ENCODE measurements at regions not wholly inside any gene's neighbourhood (a gene's known extent, or its start where the extent isn't known, plus 50 kb on each side); places are given as distances from the start of the nearest gene placed in this dataset.
A peak's percentile ranks its signal among the peaks of the same experiment; 100 is the strongest.
"Not testable (repeated sequence)": the region's sequence is repeated elsewhere in the genome, so short reads cannot be mapped to it uniquely, and the experiment has no call there.

DNA sequence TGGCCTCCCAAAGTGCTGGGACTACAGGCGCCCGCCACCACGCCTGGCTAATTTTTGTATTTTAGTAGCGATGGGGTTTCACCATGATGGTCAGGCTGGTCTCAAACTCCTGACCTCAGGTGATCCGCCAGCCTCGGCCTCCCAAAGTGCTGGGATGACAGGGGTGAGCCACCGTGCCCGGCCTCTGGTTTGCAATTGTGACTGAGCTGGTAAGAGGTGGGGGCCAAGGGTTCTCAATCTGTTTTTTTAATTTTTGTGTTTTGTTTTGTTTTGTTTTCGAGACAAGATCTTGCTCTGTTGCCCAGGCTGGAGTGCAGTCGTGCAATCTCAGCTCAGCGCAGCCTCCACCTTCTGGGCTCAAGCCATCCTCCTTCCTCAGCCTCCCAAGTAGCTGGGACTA is 196.2 kb downstream of the CRLF2 start:
- not testable (repeated sequence) for DNase-seq (ENCODE audit: low read depth in 2 of 2)

DNA sequence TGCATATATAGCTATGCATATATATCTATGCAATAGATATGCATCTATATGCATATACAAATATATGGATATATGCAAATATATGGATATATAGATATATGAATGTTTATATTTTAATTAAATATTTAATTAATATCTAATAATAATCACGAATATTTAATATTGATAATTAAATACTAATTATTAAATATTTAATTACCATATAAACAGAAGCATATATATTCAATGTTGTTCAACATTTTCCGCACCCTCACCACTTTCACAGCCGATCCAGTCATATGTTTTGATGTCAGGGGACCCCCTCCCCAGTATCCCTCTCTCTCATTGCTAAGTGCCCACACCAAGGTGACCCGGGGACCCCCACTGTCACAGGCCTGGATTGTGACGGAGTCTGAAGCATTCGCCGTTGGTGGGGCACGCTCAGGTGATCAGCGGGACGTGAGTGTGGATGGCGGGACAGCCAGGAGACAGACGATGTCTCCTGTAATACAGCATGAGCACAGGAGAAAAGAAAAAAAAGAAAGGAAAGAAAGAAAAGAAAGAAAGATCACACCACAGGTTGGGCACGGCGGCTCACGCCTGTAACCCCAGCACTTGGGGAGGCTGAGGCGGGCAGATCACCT is 199.7 kb downstream of the CRLF2 start:
- DNase-seq (ENCODE audit: low read depth in 2 of 2) = no peak

GRCh38 chrX:1011691-1012283 is 200.7 kb downstream of the CRLF2 start:
- DNase-seq (ENCODE audit: low read depth in 2 of 2) = no peak

DNA sequence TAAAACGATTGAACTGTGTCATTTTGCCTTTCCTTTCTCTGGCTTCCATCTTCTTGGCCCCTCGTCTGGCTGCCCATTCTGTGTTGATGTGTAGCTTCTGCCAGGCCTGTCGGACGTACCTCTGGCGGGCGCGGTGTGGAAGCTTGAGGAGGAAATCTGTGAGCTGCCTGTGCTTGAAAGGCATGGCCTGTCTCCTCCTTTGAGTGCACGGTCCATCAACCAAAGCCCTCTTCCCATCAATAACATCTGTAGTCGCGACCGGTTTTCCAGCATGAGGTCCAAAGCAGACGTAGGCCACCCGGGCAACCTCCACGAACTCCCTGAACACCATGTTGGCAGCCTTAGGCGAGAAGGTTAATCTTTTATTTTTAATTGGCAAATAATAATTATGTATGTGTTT is 202.7 kb downstream of the CRLF2 start:
- DNase-seq (ENCODE audit: low read depth in 2 of 2) = no peak

DNA sequence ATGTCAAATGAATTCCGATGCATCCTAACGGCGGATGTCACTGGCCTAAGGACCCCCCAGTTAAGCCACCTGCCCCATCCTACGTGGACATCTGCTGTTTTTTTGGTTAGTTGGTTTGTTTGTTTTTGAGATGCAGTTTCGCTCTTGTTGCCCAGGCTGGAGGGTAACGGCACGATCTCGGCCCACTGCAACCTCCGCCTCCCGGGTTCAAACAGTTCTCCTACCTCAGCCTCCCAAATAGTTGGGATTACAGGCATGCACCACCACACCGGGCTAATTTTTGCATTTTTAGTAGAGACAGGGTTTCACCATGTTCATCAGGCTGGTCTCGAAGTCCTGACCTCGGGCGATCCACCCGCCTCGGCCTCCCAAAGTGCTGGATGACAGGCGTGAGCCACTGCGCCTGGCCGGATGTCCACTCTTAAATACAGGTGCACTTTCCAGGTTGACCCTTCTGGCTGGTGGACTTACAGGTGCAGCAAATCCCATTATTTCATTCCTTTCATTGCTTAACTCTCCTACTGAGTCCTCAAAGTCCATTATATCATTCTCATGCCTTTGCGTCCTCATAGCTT is 206.2 kb downstream of the CRLF2 start:
- DNase-seq (ENCODE audit: low read depth in 2 of 2) = no peak

DNA sequence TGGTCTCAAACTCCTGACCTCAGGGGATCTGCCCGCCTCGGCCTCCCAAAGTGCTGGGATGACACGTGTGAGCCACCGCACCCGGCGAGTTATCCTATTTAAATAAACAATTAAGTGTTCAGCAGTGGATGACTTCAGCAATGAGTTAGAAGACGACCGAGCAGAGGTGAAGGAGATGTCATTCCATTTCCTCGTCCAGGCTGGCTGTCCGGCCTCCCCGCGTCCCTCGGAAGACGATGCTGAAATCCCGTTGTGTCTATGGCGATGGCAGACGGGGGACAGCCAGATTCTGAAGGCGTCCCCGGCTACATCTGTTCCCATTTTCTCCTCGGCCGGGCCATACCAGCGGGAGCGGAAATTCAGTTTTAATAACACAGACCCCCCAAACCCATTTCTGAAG is 209.8 kb downstream of the CRLF2 start:
- DNase-seq (ENCODE audit: low read depth in 2 of 2) = no peak

DNA sequence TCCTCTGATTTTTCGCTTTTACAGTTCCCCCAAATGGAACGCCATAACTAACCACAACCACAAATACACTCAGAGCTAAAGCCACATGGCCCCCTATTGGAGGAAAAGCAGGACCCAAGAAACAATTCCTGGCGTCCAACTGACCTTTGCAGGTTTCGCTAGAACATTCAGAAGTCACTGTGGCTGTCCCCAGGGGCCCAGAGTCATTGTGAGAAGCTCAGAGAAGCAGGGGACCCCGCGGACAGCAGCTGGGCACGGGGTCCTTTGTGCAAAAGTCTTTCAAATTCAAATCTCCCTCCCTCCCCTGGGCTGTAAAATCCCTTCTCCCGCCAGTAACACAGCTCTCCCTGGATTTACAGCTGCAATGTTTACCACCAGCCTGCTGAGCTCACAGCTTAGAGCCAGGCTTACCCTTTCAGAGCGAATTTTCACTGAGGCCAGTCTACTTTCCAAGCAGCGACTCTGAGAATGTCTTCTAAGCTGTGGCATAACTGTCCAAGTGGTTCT is 214.8 kb downstream of the CRLF2 start:
- no peak for DNase-seq (ENCODE audit: low read depth in 2 of 2)

DNA sequence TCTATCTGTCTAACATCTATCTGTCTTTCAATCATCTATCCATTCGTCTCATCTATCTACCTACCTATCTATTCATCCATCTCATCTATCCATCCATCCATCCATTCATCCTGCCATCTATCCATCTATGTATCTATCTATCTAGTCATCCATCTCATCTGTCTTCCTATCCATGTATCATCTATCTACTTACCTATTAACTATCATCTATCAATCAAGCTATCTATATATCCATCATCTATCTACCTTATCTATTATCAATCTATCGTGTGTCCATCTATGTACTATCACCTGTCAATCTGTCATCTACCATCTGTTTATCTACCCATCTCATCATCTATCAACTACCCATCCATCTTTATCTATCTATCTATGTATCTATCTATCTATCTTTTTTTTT is 217.7 kb downstream of the CRLF2 start:
- DNase-seq (ENCODE audit: low read depth in 2 of 2) = no peak

GRCh38 chrX:989959-990510 is 222.4 kb downstream of the CRLF2 start:
- DNase-seq (ENCODE audit: low read depth in 2 of 2) = peak in 1 of 2 donors; percentile 18

GRCh38 chrX:988530-988929 is 223.9 kb downstream of the CRLF2 start:
- not testable (repeated sequence) for DNase-seq (ENCODE audit: low read depth in 2 of 2)

GRCh38 chrX:981791-982626 is 230.4 kb downstream of the CRLF2 start:
- no peak for DNase-seq (ENCODE audit: low read depth in 2 of 2)

- DNase-seq (ENCODE audit: low read depth in 2 of 2) = no peak
Measured at GRCh38 chrX:980587-981235, 231.7 kb downstream of the CRLF2 start.

GRCh38 chrX:979127-979526 is 233.3 kb downstream of the CRLF2 start:
- not testable (repeated sequence) for DNase-seq (ENCODE audit: low read depth in 2 of 2)

- DNase-seq (ENCODE audit: low read depth in 2 of 2) = no peak
Measured at GRCh38 chrX:973010-973632, 239.3 kb downstream of the CRLF2 start.

DNA sequence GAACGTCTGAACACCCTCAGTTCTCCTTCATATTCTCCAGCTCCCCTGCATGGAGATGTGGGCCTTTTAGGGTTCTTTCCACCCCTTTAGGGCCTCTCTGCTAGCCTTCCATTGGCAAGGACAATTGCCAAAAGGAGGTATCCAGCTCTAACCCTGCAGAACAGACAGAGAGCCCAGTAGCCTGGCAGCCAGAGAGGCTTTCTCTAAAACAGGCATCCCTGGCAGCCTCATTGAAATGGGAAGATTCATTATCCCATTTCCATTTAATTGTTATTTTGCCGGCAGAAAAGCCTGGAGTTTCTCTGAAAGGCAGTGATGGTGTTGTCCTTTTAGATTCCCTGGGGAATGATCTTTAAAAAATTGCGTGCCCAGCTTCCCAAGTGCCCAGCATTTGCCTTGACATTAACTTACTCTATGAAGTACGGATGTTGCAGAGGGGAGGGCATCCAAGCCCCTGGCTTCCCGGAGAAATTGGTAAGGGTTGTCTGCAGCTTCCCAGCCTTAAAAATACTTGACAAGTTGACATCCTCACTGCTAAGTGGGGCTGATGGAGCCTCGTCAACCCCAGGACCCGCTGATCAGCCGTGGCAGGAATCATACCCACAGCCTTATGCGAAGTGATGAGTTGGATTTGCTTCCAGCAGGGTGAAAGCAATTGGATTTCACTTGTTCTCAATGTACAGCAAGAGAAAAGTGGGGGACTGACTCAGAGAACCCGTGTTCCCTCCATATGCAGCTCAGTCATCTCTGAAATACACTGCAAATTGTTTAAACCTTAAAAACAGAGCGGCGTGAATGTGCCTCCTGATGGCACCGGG is 244.1 kb downstream of the CRLF2 start:
- no peak for DNase-seq (ENCODE audit: low read depth in 2 of 2)

DNA sequence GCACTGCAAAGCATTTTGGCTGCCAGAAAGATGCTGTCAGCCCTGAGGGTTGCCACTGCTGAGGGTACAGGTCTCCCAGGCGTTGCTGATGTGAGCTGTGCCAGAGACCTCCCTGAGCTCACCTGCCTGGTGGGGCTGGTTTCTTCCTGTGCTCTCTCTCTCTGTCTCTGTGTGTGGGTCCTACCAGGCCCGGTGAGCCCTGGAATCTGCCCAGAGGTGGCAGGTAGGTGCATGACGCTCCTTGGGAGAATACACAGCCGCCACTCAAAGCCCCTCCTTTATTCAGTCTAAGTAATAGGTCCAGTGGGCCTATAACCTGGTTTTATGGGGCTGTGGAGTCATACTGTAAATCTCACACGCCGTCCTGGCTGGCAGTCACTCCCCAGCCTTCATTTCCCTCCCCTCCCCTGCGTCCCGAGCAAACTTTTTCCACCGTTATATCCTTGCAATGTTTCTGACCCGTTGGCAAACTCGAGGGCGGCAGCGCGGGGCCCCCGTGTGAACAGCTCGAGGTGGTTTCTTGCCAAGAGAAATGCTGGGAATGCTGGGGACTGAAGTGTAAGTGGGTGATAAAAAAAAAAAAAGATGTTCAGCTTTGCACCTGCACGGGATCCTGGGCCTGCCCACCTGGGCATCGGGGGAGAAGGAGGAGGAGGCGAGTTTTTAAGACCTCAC is 245.9 kb downstream of the CRLF2 start:
- DNase-seq (ENCODE audit: low read depth in 2 of 2) = no peak

- DNase-seq (ENCODE audit: low read depth in 2 of 2) = no peak
Measured at GRCh38 chrX:964831-965416, 247.5 kb downstream of the CRLF2 start.

GRCh38 chrX:960821-961220 is 251.6 kb downstream of the CRLF2 start:
- DNase-seq (ENCODE audit: low read depth in 2 of 2) = no peak

DNA sequence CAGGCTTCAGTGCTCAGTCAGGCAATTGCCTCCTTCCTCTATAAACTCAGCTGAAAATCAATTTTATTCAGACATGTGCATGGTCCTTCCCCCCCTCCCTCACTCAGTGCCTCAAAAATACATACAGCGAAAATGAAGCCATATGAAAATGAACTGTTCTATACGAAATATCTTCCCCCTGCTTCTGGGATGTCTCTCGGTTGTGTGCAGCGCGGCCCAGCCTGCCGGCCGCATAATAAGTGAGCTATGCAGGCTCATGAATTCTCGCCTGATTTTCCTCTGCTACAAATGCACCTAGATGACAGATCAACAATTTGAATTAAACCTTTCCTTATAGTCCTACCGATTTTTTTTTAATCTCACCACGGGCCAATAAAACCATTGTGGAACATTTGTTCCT is 252.9 kb downstream of the CRLF2 start:
- no peak for DNase-seq (ENCODE audit: low read depth in 2 of 2)

Measured in dermis microvascular lymphatic vessel endothelial cell (primary cell).